Fibroblast of lung (primary cell): ENCODE measurements at regions not wholly inside any gene's neighbourhood (a gene's known extent, or its start where the extent isn't known, plus 50 kb on each side); places are given as distances from the start of the nearest gene placed in this dataset.

ENCODE experiments used
- DNase-seq, 2 donors: peaks; one replicate each; pipeline versions ENCODE4 v3.0.0 to v3.0.0-alpha.2; 2010; ENCODE audit warnings: low read depth in 2 of 2
- H2AFZ ChIP-seq: 2 replicates; pipeline ENCODE4 v1.5.1; 2012; ENCODE audit warnings: low read length, control low read depth, inconsistent platforms
- H3K27ac ChIP-seq: 2 replicates; pipeline ENCODE4 v1.5.1; 2011; ENCODE audit warnings: low read length, control low read depth; ENCODE audit not compliant: insufficient read depth
- H3K27me3 ChIP-seq: 2 replicates; pipeline ENCODE4 v1.5.1; 2011; ENCODE audit warnings: mild to moderate bottlenecking, low read length; ENCODE audit not compliant: control insufficient read depth, insufficient read depth
- H3K36me3 ChIP-seq: 2 replicates; pipeline ENCODE4 v1.5.1; 2011; ENCODE audit warnings: low read length; ENCODE audit not compliant: control insufficient read depth, insufficient read depth
- H3K4me1 ChIP-seq: 2 replicates; pipeline ENCODE4 v1.5.1; 2011; ENCODE audit warnings: low read length; ENCODE audit not compliant: control insufficient read depth, insufficient read depth; ENCODE audit errors: extremely low read depth
- H3K4me2 ChIP-seq: 2 replicates; pipeline ENCODE4 v1.5.1; 2011; ENCODE audit warnings: low read length, control low read depth; ENCODE audit not compliant: insufficient read depth; ENCODE audit errors: extremely low read depth
- H3K4me3 ChIP-seq, 4 experiments: fragments of 200-600 bp in 1 of 4; sonication (generic) in 1 of 4; replicated peaks in 1 of 4; 2 replicates each; pipeline ENCODE4 v1.5.1; 2011 to 2016; ENCODE audit warnings: low read length in 4 of 4, low read depth in 3 of 4, mild to moderate bottlenecking in 3 of 4, control low read depth in 2 of 4, inconsistent platforms in 1 of 4, mixed read lengths in 1 of 4; ENCODE audit not compliant: insufficient read depth in 1 of 4; ENCODE audit errors: control extremely low read depth in 1 of 4
- H3K79me2 ChIP-seq: 2 replicates; pipeline ENCODE4 v1.5.1; 2012; ENCODE audit warnings: mild to moderate bottlenecking, low read length, inconsistent platforms; ENCODE audit not compliant: control insufficient read depth, insufficient read depth
- H3K9ac ChIP-seq: 2 replicates; pipeline ENCODE4 v1.5.1; 2011; ENCODE audit warnings: mild to moderate bottlenecking, low read length, control low read depth; ENCODE audit not compliant: insufficient read depth
- H3K9me3 ChIP-seq: 2 replicates; pipeline ENCODE4 v1.5.1; 2012; ENCODE audit warnings: low read depth, low read length; ENCODE audit not compliant: control insufficient read depth, insufficient read depth
- H4K20me1 ChIP-seq: 2 replicates; pipeline ENCODE4 v1.5.1; 2011; ENCODE audit warnings: low read length; ENCODE audit not compliant: control insufficient read depth, insufficient read depth; ENCODE audit errors: extremely low read depth
- EZH2 ChIP-seq: IDR thresholded peaks from 2 replicates; pipeline ENCODE4 v1.5.1; 2012; ENCODE audit warnings: low read length, control low read depth, mild to moderate bottlenecking; ENCODE audit errors: missing control alignments
- TF ChIP-seq, protein P1 (sequence below), 2 donors: IDR thresholded peaks in 1 of 2; conservative IDR thresholded peaks in 1 of 2; 1 replicate in 1 of 2; 2 replicates in 1 of 2; pipeline ENCODE4 v1.5.1; 2011 to 2012; ENCODE audit warnings: low read length in 2 of 2, control low read depth in 1 of 2, inconsistent platforms in 1 of 2, low read depth in 1 of 2, mild to moderate bottlenecking in 1 of 2

DNA sequence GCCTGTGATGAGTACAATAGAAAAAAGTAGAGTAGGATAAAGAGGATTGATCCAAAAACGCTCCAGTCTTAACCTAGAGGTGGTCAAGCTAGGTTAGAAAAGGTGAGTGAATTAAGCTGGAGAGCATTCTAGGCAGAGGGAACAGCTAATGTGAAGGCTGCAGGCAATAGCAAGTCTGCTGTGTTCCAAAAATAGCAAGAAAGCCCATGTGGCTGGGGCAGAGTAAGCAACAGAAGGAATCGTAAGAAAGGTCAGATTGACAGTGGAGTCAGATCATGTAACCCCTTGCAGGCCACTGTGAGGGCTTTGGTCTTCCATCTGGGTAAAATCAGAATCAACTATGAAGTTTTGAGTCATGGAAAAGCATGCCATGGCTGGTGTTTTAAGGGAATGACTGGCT, 155.0 kb downstream of the OPN5 start:
- no peaks in the 10 kb centered on the region for H3K79me2 ChIP-seq
- no peak overlapping the region for H3K27ac ChIP-seq
- H3K9ac ChIP-seq = no peak overlapping the region
- TF ChIP-seq EZH2 = no peak
- TF ChIP-seq, protein P1, sequence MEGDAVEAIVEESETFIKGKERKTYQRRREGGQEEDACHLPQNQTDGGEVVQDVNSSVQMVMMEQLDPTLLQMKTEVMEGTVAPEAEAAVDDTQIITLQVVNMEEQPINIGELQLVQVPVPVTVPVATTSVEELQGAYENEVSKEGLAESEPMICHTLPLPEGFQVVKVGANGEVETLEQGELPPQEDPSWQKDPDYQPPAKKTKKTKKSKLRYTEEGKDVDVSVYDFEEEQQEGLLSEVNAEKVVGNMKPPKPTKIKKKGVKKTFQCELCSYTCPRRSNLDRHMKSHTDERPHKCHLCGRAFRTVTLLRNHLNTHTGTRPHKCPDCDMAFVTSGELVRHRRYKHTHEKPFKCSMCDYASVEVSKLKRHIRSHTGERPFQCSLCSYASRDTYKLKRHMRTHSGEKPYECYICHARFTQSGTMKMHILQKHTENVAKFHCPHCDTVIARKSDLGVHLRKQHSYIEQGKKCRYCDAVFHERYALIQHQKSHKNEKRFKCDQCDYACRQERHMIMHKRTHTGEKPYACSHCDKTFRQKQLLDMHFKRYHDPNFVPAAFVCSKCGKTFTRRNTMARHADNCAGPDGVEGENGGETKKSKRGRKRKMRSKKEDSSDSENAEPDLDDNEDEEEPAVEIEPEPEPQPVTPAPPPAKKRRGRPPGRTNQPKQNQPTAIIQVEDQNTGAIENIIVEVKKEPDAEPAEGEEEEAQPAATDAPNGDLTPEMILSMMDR (conservative IDR thresholded peaks at IDR 0.05 in 1 of 2, IDR thresholded peaks at IDR 0.05 in 1 of 2; ENCODE audit: low read depth in 1 of 2, low read length in 2 of 2) = no peak
- no peaks in the 10 kb centered on the region for H3K4me1 ChIP-seq
- no peak overlapping the region for H3K4me3 ChIP-seq
- no peaks in the 10 kb centered on the region for H4K20me1 ChIP-seq
- no peaks in the 10 kb centered on the region for H3K9me3 ChIP-seq
- H3K27me3 ChIP-seq = no peaks in the 10 kb centered on the region
- H3K36me3 ChIP-seq = no peaks in the 10 kb centered on the region
- H2AFZ ChIP-seq = no peak overlapping the region
- DNase-seq = no peak
- H3K4me2 ChIP-seq = no peak overlapping the region

DNA sequence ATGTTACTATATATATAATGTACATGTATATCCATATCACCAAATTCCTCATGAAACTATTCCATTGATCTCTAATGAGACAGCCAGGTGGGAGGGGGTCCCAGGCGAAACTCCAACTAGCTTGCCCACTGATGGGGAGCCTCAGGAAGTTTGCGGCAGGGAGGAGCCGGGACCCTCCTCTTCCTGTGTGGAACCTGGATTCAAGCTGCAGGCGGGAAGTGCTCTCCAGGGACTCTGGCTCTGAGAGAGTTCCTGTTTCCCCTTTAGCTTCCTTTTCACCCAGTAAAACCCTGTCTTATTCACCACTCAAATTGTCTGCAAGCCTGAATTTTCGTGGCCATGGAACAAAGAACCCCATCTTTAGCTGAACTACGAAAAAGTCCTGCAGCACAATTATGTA, 152.2 kb downstream of the OPN5 start:
- H3K27ac ChIP-seq = no peak overlapping the region
- TF ChIP-seq, protein P1 (conservative IDR thresholded peaks at IDR 0.05 in 1 of 2, IDR thresholded peaks at IDR 0.05 in 1 of 2; ENCODE audit: low read depth in 1 of 2, low read length in 2 of 2) = no peak
- no peak for TF ChIP-seq EZH2
- no peaks in the 10 kb centered on the region for H3K4me1 ChIP-seq
- no peak overlapping the region for H3K9ac ChIP-seq
- H3K4me2 ChIP-seq = no peak overlapping the region
- no peaks in the 10 kb centered on the region for H3K36me3 ChIP-seq
- no peak for DNase-seq
- H3K4me3 ChIP-seq = no peak overlapping the region
- no peaks in the 10 kb centered on the region for H3K9me3 ChIP-seq
- no peak overlapping the region for H2AFZ ChIP-seq
- no peaks in the 10 kb centered on the region for H3K79me2 ChIP-seq
- H3K27me3 ChIP-seq = no peaks in the 10 kb centered on the region
- H4K20me1 ChIP-seq = no peaks in the 10 kb centered on the region

DNA sequence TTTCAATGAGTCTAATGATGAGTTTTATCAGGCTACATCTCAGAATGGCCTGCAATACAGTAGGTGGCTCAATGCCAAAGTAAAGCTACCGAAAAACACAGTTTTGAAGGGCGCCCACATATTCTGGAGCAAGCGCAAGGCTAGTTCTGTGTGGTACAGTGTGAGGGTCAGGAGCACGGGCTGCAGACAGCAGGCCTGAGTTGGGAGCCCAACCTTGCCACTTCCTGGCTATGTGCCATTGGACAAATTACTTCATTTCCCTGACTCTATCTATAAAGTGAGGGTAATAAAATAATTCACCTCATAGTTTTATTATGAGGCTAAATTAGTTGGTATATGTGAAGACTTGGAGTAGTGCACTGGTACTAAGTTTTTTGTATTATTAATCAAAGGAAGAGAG, 150.7 kb downstream of the OPN5 start:
- Histone ChIP-seq H2AFZ (no peak overlapping the region), H3K9me3 (no peaks in the 10 kb centered on the region), H3K27me3 (no peaks in the 10 kb centered on the region), H3K4me2 (no peak overlapping the region), H4K20me1 (no peaks in the 10 kb centered on the region), H3K36me3 (no peaks in the 10 kb centered on the region), H3K4me3 (no peak overlapping the region), H3K27ac (no peak overlapping the region), H3K9ac (no peak overlapping the region), H3K4me1 (no peaks in the 10 kb centered on the region), H3K79me2 (no peaks in the 10 kb centered on the region)
- TF ChIP-seq, protein P1 (conservative IDR thresholded peaks at IDR 0.05 in 1 of 2, IDR thresholded peaks at IDR 0.05 in 1 of 2; ENCODE audit: low read depth in 1 of 2, low read length in 2 of 2) = no peak
- TF ChIP-seq EZH2 = no peak
- no peak for DNase-seq
